Left kidney (tissue), 1 donor: ENCODE measurements at regions not wholly inside any gene's neighbourhood (a gene's known extent, or its start where the extent isn't known, plus 50 kb on each side); places are given as distances from the start of the nearest gene placed in this dataset.
"Not testable (repeated sequence)": the region's sequence is repeated elsewhere in the genome, so short reads cannot be mapped to it uniquely, and the experiment has no call there.

Experiments
- DNase-seq: peaks from one replicate; pipeline ENCODE4 v3.0.0-alpha.2; 2013

DNA sequence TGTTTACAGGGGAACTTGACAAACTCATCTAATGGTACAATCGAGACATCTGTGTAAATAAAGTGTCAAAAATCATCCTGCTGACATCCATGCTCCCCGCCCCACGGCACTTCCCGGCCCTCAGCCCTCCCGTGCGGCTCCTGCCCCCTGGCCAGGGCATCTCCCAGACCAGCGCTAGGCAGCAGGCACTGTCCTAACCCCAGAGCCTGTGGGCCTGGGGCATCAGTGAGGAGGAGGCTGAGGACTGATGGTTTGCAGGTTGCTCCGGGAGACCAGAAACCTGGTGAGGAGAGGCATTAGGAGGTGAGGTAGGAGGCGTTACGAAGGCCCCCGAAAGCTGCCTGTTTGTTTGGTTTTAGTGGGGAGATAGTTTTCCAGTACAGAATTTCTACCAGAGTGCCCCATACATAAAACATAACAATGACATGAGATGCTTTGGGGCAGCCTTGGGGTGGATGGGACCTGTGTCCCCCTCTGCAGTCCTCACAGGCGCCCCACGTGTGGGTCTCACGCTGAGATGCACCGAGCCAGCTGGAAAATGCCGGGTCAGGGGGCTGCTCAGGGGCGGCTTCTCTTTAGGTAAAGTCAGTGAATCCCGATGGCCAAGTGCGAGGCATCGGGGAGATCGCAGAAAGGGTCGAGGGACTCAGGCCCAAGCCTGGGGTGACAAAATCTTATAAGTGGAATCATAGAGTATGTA is 114.2 kb downstream of the RTP5 start:
- DNase-seq = no peak

- no peak for DNase-seq
Measured at GRCh38 chr2:241984271-241984655, 114.7 kb downstream of the RTP5 start.

GRCh38 chr2:241984658-241985057 is 115.1 kb downstream of the RTP5 start:
- DNase-seq = no peak

DNA sequence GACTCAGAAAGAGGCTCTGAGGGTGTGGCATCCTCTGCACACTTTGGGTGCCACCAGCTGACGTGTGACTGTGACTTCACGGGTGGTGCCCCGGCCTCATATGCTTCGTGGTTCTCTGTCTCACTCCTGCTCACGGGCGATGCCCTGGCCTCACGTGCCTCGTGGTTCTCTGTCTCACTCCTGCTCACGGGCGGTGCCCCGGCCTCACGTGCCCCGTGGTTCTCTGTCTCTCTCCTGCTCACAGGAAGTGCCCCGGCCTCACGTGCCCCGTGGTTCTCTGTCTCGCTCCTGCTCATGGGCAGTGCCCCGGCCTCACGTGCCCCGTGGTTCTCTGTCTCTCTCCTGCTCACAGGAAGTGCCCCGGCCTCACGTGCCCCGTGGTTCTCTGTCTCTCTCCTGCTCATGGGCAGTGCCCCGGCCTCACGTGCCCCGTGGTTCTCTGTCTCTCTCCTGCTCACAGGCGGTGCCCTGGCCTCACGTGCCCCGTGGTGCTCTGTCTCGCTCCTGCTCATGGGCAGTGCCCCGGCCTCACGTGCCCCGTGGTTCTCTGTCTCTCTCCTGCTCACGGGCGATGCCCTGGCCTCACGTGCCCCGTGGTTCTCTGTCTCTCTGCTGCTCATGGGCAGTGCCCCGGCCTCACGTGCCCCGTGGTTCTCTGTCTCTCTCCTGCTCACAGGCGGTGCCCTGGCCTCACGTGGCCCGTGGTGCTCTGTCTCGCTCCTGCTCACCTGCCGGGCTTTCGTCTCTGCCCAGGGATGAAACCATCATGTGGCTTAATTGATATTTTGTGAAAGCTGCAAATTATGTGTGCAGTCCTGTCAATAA is 115.8 kb downstream of the RTP5 start:
- not testable (repeated sequence) for DNase-seq

GRCh38 chr2:241985986-241986329 is 116.4 kb downstream of the RTP5 start:
- DNase-seq = no peak

GRCh38 chr2:241986836-241987641 is 117.5 kb downstream of the RTP5 start:
- no peak for DNase-seq

GRCh38 chr2:241987726-241988125 is 118.2 kb downstream of the RTP5 start:
- no peak for DNase-seq

DNA sequence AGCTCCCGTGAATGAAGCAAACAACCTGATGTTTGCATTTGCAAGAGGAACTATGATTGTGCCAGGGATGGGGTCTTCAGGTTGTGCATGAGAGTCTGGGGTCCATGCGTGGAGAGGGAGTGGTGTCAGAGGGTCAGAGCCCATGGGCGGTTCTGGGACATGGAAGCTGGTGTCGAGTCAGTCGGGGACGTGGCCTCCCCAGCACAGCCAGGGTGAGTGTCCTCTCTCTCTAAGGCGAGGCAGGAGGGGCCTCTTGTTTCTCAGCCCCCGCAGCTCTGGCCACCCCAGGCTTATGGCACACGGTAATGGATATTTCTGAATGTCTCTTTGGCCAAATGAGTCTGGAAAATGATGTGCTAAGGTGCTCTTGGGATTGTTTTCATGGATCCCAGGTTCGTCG is 118.6 kb downstream of the RTP5 start:
- no peak for DNase-seq

- no peak for DNase-seq
Measured at GRCh38 chr2:241989074-241989473, 119.5 kb downstream of the RTP5 start.

DNA sequence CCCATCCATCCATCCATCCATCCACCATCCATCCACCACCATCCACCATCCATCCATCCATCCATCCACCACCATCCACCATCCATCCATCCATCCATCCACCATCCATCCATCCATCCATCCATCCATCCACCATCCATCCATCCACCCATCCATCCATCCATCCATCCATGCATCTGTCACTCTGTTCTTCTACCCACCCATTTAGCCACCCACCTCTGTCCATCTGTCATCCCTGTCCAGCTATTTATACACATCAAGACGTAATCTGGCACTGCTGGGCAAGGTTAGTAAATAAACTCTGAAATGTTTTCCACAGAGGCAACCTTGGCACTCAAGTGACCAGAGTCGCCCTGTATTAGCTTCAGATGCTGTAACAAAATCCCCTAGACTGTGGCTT is 120.9 kb downstream of the RTP5 start:
- no peak for DNase-seq

GRCh38 chr2:241991299-241991698 is 121.8 kb downstream of the RTP5 start:
- no peak for DNase-seq

- no peak for DNase-seq
Measured at GRCh38 chr2:241992753-241993152, 123.2 kb downstream of the RTP5 start.

- no peak for DNase-seq
Measured at GRCh38 chr2:241993386-241994005, 124.0 kb downstream of the RTP5 start.

DNA sequence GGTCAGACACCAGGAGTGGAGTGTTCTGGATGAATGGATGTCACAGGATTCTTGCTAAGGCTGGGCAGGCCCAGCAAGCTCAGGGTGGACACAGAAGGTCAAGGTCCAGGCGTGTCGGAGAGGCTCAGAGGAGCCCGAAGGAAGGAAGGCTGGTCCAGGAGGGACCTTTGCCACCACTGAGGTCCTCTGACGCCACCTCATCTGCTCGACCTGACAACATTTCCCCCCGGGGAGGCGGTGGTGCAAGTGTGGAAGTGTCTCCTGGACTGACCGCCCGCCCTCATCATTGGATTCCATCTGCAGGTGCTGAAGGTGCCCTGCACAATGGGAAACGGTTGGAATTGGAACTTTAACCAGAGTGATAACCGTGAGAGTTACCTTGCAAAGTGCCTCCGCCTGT is 124.6 kb downstream of the RTP5 start:
- DNase-seq = no peak

GRCh38 chr2:241994556-241995213 is 125.2 kb downstream of the RTP5 start:
- no peak for DNase-seq

DNA sequence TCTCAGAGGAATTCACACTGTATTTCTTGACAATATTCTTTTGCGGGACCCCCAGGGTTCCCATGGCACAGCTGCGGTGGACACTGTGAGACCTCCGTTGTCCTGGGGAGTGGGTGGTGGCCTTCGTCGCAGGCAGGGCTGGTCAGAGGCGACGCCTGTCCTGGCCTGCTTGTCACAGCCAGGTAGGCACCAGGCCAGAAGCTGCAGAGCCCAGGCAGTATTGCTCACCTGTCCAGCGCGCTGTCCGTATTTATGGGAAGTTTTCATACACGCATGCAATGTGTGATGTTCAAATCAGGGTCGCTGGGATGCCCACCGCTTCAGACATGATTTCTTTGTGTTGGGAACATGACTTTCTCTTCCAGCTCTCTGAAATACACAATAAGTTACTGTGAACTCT is 126.6 kb downstream of the RTP5 start:
- no peak for DNase-seq

- no peak for DNase-seq
Measured at GRCh38 chr2:241997017-241997416, 127.5 kb downstream of the RTP5 start.

DNA sequence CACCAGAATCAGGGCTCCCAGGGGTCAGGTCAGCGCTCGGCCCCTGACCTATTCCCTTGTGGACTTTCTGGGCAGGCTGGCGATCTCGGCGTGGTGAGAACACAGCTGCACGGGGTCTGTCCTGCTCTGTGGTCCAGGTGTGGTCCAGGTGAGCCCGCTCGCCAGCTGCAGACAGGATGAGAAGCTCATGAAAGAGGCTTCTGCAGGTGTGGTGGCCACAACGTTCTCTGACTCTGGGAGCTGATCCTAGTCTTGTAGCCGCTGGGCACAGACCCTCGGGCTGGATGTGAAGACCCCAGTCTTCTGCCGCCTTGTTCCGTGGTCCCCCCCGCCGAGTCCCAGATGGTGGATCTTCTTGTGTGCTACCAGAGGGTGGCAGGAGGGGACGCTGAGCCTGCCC is 129.7 kb downstream of the RTP5 start:
- no peak for DNase-seq

DNA sequence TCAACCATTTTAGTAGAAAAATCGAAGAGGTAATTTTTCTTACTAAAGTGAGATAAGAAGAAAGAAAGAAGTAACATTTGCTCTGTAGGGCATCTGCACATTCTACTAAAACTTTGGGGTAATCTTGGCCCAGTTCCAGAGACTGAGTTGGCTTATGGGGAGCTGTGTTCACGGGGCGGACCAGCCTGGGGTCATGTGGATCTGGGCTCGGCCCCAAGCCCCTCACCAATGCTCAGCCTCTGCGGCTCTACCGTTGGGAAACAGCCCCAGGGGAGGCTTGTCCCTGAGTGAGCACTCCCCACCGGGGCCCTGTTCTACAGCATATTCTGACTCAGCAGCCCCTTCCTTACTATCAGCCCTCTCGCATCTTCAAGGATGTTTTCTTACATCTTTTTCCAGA is 132.3 kb downstream of the RTP5 start:
- DNase-seq = no peak

DNA sequence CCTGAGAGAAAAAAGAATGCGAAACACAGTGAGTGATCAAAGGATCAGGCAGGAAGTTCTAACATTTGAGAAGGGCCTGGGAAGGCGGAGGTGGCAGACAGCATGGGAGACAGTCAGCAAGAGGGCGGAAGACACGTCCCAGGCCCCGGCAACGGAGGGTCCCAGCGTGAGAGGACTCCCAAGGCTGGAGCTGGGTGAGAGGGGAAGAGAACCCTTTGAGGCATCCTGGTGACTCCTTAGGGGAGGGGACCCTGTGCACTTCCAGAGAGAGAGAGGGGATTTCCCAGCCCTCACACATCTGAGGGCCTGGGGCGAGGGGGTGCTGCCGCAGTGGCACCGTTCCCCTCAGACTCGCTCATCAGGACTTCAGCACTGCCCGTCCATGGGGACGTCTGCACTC is 133.4 kb downstream of the RTP5 start:
- DNase-seq = no peak

DNA sequence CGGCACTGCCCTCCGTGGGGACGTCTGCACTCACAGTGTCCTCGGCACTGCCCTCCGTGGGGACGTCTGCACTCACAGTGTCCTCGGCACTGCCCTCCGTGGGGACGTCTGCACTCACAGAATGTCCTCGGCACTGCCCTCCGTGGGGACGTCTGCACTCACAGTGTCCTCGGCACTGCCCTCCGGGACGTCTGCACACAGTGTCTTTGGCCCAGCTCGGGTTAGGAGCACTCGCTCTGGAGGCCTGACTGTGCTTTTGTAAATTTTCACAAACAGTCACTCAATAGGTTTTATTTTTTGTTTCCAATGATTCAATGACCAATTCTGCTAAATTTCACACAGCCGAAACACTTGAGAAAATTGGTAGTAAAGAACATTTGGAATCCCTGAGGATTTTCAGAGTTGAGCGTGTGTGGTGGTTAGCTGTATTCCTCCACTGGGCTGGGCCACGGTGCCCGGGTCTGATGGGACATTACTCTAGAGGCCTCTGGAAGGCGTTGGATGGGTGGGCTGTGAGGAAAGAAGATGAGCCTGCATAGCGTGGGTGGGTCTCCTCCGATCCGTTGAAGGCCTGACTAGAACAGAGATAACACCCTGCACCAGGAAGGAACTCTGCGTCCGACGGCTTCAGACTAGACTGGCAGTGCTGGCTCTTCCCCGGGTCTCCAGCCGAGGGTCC is 134.8 kb downstream of the RTP5 start:
- no peak for DNase-seq

DNA sequence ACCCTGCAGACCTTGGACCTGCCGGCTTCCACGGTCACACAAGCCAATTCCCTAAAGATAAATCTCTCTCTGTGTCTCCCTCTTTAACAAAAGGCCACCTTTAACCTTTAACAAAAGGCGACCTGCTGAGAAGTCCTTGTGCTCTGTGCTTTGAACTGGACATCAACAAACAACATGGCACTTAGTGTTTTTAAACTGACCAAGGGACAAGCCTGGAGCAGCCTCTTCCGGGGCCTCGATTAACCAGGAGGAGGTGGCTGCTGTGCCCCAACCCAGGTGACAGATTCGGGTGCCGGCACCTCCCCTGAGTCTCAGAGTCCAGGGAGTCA is 135.3 kb downstream of the RTP5 start:
- no peak for DNase-seq
